ENCODE measurements at regions not wholly inside any gene's neighbourhood (a gene's known extent, or its start where the extent isn't known, plus 50 kb on each side); places are given as distances from the start of the nearest gene placed in this dataset.

GRCh38 chr2:824954-825353, 125.7 kb upstream of the SNTG2 start:
- DNase-seq, result no peak

DNA sequence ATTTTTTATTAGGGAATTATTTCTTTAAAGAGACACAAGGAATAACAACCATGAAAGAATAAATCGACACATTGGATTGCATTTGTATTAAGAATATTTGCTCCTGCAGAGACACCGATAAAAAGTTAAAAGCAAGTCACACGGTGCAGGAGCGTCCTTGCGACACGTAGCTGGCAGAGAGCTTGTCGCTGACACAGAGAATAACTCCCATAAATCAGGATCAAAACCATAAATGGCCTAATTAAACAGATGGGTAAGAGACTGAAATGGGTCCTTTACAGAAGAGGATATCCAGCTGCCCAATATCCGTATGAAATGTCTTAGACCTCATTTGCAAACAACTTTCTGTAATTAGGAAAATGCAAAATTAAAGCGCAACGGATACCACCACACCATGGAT, 126.1 kb upstream of the SNTG2 start:
- no peak for DNase-seq

GRCh38 chr2:821546-821945, 129.1 kb upstream of the SNTG2 start:
- DNase-seq, result no peak

GRCh38 chr2:819601-820000, 131.0 kb upstream of the SNTG2 start:
- DNase-seq, result no peak

GRCh38 chr2:819121-819520, 131.5 kb upstream of the SNTG2 start:
- no peak for DNase-seq

- no peak for DNase-seq
Observed at GRCh38 chr2:817336-818015, 133.2 kb upstream of the SNTG2 start.

GRCh38 chr2:816278-816677, 134.4 kb upstream of the SNTG2 start:
- no peak for DNase-seq

DNA sequence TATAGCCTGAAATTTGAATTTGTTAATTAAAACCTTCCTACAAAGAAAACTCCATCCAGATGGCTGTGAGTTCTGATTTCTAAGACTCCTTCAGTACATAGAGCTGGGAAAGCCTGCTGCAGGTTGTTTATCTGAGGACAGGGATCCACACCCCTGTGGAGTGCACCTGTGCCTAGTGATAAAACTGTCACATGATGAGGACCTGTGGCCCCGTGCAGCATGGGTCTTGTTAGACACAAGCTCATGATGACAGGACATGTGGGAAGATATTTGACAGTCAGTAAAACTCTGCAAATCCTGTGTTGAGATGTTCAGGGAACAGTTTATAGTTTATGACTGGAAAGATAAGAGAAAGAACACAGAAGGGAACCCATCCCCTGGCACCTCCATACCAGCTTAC, 133.2 kb upstream of the TMEM18 start:
- DNase-seq, result peak; percentile 53

DNA sequence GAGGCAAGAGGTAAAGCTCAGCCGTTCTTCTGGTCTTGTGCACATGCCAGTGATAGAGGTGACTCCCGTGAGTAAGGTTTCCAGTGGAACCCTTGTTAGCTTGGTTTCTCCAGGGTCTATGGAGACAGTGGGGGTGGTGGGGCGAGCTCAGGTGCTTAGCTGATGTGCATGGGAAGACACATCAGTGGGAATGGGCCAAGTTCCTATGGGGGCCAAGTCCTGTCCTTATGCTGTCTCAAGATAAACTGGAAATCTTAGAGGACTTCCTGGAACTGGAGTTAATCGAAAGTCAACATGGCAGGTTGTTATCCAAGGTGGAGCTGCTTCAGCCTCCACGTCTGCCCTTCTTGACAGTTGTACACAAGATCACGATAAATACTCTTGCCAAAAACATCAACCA, 130.1 kb upstream of the TMEM18 start:
- DNase-seq, result no peak

- DNase-seq, result no peak
Observed at GRCh38 chr2:805664-806063, 128.5 kb upstream of the TMEM18 start.

GRCh38 chr2:797993-798392, 120.8 kb upstream of the TMEM18 start:
- no peak for DNase-seq

DNA sequence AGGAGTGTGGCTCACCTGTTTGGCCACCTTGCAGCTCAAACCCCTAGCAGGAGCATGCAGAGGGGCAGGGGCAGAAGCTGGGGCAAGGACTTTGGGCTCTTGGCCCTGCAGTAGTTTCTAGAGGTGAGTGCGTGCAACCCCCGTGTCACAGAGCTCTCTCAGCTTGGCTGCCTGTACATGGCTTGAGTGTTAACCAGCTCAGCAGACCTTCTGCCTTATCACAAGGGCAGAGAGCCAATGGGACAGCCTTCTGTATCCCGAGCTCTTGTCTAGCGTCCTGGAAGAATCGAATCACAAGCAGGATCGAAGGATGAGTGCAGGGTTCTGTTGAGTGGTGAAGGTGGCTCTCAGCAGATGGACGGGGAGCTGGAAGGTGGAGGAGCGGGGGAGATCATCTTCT, 120.3 kb upstream of the TMEM18 start:
- DNase-seq, result no peak

GRCh38 chr2:796141-796985, 119.2 kb upstream of the TMEM18 start:
- DNase-seq, result no peak

DNA sequence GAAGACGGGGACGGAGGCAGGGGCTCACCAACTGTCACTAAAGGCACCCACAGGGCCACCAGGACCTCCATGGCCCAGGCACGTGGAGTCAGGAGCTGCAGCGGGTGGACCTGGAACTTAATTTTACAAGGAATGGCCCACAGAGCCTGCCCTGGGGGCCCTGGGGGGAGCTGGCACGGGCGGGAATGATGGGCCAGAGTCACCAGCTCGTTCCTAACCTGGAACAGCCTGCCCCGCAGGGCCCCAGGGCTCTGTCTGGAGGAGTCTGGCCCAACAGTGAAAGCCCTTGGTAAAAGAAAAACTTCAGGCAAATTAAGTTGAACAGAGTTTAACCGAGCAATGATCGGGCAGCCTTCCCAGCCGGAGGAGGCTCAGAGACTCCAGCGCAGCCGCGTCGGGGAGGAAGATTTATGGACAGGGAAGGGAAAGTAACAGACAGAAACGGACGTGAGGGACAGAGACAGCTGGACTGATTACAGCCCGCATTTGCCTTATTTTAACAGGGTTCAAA, 118.4 kb upstream of the TMEM18 start:
- DNase-seq, result no peak

DNA sequence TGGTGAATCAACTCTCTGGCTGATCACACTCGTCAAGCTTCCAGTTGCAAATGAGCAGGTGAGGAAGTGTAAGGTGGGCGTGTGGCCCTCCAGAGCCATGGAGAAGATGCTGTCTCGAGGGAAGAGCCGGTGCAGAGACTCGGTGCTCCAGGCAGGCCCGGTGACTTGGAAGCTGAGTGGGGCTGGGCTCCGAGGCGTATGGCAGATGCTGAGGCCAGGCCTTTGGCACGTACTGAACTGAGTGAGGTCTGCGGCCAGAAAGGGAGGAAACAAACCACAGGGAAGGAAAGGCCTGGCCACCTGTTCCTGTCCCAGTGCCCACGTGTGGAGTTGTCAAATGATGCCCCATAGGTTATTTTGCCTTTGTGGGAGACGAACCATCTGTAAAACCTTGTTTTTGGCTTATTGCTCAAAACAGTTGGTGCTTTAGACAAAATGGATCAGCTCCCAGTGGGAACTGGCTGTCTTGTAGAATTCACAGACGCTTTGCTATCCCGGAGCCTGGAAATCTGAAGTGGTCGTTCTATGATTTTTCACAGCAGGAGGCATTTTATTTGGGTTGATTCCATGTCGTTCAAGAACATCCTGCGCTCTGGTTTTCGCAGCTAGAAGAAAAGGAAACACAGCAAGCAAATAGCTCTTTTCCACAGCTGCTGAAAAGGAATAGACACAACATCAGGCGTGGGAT, 117.5 kb upstream of the TMEM18 start:
- no peak for DNase-seq

- DNase-seq, result no peak
Observed at GRCh38 chr2:793236-793635, 116.0 kb upstream of the TMEM18 start.

- DNase-seq, result no peak
Observed at GRCh38 chr2:792687-793086, 115.5 kb upstream of the TMEM18 start.

- DNase-seq, result no peak
Observed at GRCh38 chr2:790634-791245, 113.5 kb upstream of the TMEM18 start.

DNA sequence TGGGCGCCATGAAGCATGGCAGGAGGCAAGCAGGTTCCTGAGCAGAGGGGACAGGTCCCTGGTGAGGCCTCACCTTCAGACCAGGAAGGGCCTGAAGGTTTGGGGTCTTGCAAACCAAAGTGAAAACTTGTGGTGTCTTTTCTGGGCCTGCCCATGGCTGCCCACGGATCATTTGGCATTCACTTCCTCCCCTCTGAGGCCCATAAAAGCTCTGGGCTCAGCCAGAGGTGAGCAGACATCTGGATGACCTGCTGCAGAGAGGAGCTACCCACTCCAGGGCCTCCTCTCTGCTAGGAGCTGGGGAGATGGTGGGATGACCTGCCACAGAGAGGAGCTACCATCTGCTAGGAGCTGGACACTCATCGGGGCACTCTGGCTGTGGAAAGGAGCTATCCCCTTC, 112.9 kb upstream of the TMEM18 start:
- no peak for DNase-seq

GRCh38 chr2:789529-789928, 112.3 kb upstream of the TMEM18 start:
- no peak for DNase-seq

DNA sequence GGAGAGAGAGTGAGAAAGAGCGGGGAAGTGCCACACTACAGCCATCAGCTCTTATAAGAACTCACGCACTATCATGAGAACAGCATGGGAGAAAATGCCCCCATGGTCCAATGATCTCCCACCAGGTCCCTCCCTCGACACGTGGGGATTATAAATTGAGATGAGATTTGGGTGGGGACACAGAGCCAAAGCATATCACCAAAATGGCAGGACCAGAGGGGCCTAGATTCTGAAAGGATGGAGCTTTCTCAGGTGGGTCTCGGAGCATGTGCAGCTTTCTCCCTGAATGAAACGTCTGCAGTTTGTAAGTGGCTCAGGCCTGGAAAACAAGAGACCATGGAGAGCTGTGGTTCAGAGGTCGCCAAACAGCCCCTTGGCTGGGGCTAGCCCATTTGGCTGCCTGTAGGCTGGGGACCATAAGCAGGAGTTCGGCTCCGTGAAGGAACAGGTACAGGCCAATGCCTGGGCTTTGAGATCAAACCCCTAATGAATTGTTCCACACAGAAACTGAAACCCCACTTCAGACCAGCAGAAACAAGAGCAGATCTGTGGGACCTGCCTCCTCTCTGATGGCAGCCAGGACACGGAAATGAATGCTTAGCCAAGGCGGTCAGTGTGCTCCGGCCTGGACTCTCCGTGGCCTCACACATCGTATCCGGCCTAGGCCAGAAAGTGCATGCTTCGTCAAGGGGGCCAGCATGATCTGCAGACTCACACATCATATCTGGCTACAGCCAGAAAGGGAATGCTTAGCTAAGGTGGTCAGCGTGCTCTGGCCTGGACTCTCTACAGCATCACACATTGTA, 111.2 kb upstream of the TMEM18 start:
- DNase-seq, result no peak

- no peak for DNase-seq
Observed at GRCh38 chr2:784753-785152, 107.5 kb upstream of the TMEM18 start.
